Left ventricle myocardium superior (tissue), 1 donor: ENCODE measurements at regions not wholly inside any gene's neighbourhood (a gene's known extent, or its start where the extent isn't known, plus 50 kb on each side); places are given as distances from the start of the nearest gene placed in this dataset.
"Not testable (repeated sequence)": the region's sequence is repeated elsewhere in the genome, so short reads cannot be mapped to it uniquely, and the experiment has no call there.

ENCODE experiments used
- ATAC-seq: fragments of 200-7000 bp; cut with Tn5 transposase; one replicate; pipeline ENCODE4 v1.9.1; 2020; ENCODE audit warnings: mild to moderate bottlenecking, moderate library complexity
- DNase-seq: peaks from one replicate; pipeline ENCODE4 v3.0.0-alpha.2; 2020
- intact Hi-C: fragments of 100-400 bp; cut with micrococcal nuclease; formaldehyde crosslinking; loops from one replicate; pipeline ENCODE4 v1.11.0; 2022
- donor health status: DM: no; HTN: yes; CAD: no; lungs with severe emphysema.

DNA sequence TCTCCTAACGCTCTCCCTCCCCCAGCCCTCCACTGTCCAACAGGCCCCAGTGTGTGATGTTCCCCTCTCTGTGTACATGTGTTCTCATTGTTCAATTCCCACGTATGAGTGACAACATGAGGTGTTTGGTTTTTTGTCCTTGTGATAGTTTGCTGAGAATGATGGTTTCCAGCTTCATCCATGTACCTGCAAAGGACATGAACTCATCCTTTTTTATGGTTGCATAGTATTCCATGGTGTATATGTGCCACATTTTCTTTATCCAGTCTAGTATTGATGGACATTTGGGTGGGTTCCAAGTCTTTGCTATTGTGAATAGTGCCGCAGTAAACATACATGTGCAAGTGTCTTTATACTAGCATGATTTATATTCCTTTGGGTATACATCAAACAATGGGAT is 347.4 kb downstream of the MAGEE1 start:
- DNase-seq, ATAC-seq, intact Hi-C loops: not testable (repeated sequence)

DNA sequence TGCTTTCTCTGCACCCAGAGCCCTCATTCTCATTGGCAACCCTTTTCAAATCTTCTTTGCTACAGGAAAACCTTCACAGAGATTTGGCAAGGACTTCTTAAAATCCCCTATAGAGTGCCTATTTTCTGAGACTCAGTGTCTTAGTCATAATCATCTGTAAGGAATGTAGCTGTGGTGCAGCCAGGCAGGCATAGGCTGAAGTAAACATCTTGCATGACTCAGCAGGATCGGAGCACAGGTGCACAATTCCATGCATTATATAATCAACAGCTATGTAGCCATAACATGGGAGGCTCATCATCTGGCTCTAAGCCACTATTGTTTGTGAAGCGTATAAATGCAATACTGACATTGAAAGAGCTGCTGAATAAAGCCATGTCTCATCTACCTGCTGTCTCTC is 368.8 kb downstream of the MAGEE1 start:
- no peak for DNase-seq
- ATAC-seq: no peak
- intact Hi-C loops: no loop called here

DNA sequence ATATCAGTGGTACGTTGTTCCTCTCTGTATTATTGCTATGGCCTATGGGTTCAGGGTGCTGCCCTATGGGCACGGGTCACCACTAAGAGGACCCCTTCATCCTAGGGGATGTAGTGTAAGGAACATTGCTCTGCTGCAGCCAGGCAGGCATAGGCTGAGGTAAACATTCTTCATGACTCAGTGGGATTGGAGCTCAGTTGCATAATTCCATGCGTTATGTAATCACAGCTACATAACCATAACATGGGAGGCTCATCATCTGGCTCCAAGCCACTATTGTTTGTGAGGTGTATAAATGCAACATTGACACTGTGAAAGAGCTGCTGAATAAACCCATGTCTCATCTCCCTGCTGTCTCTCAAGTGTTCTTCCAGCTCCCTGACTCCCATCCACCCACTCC is 375.2 kb downstream of the MAGEE1 start:
- intact Hi-C loops: no loop called here
- no peak for ATAC-seq
- no peak for DNase-seq

DNA sequence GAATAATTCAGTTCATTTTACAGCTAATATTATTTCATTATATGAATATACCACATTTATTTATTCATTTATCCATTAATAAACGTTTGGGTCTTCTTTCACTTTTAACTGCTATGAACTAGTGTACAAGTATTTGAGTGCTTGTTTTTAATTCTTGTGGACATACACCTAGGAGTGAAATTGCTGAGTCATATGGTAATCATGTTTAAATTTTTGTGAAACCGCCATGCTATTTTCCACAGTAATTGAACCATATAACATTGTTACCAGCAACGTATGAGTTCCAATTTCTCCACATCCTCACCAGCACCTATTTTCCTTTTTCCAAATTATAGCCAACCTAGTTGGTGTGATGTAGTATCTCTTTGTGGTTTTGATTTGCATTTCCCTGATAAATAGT is 388.2 kb downstream of the MAGEE1 start:
- ATAC-seq: no peak

DNA sequence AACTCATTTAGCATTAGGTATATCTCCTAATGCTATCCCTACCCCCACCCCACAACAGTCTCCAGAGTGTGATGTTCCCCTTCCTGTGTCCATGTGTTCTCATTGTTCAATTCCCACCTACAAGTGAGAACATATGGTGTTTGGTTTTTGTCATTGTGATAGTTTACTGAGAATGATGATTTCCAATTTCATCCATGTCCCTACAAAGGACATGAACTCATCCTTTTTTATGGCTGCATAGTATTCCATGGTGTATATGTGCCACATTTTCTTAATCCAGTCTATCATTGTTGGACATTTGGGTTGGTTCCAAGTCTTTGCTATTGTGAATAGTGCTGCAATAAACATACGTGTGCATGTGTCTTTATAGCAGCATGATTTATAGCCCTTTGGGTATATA is 389.8 kb downstream of the MAGEE1 start:
- intact Hi-C loops, ATAC-seq, DNase-seq: not testable (repeated sequence)

More for the DNA sequence above, 388.2 kb downstream of the MAGEE1 start:
- intact Hi-C loops: no loop called here
- DNase-seq: no peak

DNA sequence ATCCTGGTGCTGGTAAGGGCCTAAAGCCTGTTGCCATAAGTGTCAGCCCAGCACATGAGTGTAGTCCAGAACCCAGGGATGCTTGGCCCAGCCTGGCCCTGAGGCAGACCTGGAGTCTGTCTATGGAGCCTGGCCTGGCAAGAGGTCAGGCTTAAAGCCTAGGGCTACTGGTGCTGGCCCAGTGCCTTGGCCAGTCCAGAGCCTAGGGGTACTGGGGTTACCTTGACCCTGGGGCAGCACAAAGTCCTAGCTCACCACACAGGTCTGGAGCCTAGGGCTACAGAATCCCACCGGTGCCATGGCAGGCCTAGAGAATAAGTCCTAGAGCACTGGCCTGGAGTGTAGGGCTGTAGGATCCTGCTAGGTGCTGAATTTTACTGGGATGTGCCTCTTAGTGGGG is 393.8 kb downstream of the MAGEE1 start:
- DNase-seq: no peak
- ATAC-seq: no peak

DNA sequence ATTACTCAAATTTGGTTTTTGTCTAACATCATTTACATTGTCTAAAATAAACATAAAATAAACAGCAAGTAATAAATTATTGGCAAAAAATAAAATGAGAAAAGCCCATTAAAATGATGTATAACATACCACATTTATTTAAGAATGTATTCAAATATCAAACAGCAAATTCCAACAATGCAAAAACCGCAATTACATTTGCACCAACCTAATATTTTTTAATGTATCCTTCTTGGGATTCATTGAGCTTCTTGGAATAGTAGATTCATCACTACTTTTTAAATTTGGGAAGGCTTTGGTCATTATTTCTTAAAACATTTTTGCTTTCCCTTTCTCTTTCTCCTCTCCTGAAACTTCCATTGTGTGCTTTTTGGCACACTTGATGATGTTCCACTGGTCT is 400.2 kb downstream of the MAGEE1 start:
- ATAC-seq (no peak), DNase-seq (no peak)
- intact Hi-C loops: no loop called here

More for the DNA sequence above, 393.8 kb downstream of the MAGEE1 start:
- intact Hi-C loops: no loop called here

DNA sequence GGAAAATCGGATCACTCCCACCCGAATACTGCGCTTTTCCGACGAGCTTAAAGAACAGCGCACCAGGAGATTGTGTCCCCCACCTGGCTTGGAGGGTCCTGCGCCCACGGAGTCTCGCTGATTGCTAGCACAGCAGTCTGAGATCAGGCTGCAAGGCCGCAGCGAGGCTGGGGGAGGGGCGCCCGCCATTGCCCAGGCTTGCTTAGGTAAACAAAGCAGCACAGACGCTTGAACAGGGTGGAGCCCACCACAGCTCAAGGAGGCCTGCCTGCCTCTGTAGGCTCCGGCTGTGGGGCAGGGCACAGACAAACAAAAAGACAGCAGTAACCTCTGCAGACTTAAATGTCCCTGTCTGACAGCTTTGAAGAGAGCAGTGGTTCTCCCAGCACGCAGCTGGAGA is 413.4 kb downstream of the MAGEE1 start:
- DNase-seq, ATAC-seq, intact Hi-C loops: not testable (repeated sequence)

DNA sequence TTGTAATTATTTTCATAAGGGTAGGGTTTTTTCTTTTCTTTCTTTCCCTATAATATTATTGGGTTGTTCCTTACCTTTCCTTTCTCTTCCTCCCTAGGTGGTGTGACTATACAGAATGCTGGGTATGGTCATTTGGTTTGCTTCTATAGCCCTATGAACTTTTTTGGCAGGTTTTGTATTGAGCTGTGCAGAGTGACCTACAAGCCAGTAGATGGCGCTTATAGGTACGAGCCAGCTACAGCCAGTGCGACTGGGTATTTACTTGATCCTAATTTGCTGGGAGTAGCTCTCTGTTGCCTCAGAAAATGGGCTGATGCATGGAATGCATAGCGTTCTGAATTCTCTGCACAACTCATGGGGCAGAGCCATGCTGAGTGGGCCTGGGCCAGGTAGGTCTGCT is 423.3 kb downstream of the MAGEE1 start:
- DNase-seq (no peak), ATAC-seq (no peak)
- intact Hi-C loops: no loop called here

DNA sequence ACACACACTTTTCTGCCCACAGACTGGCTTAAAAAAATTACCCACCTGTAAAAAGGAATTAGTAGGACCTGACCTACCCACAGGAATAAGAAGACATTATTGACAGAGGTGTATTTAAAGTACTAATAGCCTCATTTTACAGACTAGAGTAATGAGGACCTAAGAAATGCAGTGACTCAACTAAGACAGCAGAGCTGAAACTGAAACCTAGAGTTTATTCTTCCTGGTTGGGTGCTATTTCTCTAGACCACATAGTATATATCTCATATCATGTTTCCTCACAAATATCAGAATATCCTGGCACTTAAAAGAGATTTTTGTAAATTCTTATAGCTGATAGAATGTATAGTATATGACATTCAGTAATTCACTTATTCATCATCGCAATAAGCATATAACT is 435.0 kb downstream of the MAGEE1 start:
- DNase-seq (no peak), ATAC-seq (no peak)
- intact Hi-C loops: no loop called here

DNA sequence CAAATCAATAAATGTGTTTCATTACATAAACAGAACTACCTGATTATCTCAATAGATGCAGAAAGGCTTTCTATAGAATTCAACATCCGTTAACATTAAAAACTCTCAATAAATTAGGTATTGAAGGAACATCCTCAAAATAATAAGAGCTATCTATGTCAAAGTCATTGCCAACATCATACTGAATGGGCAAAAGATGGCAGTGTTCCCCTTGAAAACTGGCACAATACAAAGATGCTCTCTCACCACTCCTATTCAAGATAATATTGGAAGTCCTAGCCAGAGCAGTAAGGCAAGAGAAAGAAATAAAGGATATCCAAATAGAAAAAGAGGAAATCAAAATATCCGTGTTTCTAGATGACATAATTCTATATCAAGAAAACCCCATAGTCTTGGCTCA is 466.4 kb downstream of the MAGEE1 start:
- intact Hi-C loops: no loop called here
- ATAC-seq: no peak
- DNase-seq: no peak

DNA sequence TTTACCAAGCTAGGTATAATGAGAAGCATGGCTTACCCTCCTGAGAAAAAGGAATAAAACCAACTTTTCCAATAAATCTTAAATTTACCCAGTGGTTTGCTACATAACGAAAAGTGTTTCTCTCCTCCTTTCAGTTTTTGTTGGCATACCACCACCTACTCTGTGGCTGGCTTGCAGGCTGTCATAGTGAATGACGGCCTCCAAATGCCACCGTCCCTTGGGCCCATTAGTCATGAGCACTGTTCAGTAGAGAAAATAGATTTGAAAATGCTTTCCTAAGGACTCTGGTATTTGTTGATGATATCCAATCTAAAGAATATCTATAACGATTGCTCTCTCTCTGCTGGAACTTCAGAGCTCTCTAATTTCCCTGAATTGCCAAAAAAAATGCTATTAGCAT is 488.3 kb downstream of the MAGEE1 start:
- no peak for ATAC-seq
- DNase-seq: no peak
- intact Hi-C loops: no loop called here

DNA sequence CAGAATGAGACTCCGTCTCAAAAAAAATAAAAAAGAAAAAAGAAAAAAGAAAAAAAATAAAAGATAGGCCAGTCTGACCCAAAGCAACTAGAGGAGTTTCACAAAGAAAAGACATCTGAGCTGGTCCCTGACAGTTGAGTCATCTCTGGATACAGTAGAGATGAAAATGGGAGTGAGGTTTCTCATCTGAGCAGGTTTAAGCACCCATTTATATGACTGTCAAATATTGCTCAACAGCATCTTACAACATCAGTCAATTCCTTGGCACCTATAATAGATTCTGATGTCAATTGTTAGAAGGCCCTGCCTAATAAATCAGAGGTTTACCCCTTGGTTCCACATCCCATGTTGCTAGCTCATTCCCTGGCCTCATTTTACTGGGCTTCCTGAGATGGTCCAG is 490.5 kb downstream of the MAGEE1 start:
- no peak for DNase-seq
- intact Hi-C loops: no loop called here
- ATAC-seq: no peak

DNA sequence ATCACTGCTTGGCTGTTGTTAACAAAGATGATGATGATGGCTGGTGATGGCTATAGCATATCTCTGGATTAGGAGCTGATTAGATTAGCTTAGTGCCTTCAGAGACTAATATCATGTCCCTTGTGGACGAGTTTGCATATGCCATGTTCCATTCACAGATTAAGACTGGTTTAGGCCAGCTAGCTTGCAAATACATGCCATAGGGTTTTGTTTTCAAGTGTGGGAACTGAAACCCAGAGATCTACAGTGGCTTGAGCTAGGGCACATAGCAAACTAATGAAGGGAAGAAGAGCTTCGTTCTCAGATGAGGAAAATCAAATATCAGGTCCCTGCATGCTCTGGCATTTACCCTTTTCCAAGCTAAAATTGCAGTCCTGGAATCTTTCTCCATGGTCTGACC is 492.3 kb downstream of the MAGEE1 start:
- DNase-seq (no peak), ATAC-seq (no peak)
- intact Hi-C loops: no loop called here

DNA sequence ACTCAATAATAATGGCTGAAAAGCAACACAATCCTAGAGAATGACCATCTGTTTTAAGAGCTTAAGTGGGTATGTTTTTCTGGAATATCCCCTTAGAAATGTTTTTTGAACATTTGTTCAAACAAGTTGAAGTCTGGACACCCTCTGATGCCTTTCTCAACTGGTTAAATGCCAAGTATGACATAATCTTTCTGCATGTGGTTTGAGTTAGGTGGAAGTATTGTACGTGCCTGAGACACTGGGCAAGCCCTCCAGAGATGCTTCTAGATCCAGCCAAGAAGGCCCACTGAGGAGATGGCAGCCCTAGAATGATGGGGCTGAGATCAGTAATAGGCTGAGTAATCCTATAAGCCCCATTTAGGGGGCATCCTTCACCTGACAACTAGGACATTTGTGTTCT is 493.1 kb downstream of the MAGEE1 start:
- ATAC-seq: no peak
- DNase-seq: no peak
- intact Hi-C loops: no loop called here

DNA sequence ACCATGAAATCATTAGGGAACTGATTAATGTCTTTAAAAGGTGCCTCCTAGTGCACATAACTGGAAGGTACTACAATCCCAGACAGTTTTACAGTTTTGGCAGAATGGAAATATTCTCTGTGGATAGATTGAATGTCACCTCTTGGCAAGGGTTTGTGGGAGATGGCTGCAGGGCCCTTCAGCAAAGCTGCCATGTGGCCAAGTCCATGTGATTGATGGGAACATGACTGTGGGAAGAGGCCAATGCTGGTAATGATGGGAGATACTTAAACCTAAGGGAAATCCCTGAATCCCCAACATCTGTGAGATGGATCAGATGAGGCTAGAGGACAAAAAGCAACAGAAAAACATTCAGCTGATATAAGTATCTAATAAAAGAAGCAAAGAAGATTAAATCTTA is 493.7 kb downstream of the MAGEE1 start:
- intact Hi-C loops: no loop called here
- ATAC-seq (no peak), DNase-seq (no peak)

DNA sequence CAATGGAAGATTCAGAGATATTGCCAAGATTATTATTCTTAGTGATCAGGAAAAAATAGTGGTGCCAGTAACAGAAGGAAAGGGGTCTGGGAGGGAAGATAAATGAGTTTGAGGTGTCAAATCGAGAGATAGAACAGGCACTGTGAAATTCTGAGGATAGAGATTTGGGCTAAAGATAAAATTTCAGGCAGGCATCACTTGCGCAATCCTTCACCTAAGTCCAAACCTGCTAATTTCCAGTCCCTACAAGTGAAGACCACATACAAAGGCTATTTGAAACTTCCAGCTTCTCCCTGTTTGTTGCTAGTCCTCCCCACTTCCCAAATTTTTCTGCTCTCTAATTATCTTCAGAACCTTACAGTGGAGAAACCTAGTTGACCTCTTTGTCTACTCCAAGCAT is 494.6 kb downstream of the MAGEE1 start:
- intact Hi-C loops: no loop called here
- DNase-seq: no peak
- ATAC-seq: no peak

DNA sequence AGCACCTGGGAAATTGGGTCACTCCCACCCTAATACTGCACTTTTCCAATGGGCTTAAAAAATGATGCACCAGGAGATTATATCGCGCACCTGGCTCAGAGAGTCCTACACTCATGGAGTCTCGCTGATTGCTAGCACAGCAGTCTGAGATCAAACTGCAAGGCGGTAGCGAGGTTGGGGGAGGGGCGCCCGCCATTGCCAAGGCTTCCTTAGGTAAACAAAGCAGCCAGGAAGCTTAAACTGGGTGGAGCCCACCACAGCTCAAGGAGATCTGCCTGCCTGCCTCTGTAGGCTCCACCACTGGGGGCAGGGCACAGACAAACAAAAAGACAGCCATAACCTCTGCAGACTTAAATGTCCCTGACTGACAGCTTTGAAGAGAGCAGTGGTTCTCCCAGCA is 497.1 kb downstream of the MAGEE1 start:
- DNase-seq, intact Hi-C loops, ATAC-seq: not testable (repeated sequence)

DNA sequence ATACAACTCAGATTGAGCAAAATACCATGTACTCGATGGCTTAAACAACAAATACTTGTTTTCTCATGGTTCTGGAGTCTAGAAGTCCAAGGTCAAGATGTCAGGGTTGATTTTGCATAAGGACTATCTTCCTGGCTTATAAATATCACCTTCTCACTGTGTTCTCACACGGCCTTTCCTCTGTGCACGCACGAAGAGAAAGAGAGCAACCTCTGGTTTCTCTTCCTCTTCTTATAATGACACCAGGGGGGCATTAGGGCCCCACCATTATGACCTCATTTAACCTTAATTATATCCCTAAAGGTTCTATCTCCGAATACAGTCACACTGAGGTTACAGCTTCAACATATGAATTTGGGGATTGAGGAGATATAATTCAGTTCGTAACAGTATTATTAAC is 504.0 kb downstream of the MAGEE1 start:
- intact Hi-C loops: no loop called here
- DNase-seq: no peak
- ATAC-seq: no peak

DNA sequence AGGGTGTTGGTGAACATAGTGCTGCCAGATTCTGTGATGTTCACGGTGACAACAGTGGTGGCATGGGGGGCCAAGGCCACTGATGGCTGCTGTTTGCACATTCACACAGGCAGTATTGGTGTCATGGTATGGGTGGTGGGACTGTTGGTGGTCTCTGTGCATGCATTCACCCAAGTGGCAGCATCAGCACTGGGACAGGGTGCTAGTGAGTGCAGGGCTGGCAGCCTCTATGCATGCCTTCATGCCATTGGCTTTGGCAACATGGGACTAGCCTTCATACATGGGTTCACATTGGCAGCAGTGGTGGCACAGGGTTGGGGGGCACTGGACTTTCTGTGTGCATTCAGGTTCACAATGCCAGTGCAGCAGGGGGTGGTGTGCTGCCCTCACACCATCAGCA is 489.7 kb upstream of the FGF16 start:
- DNase-seq (no peak), ATAC-seq (no peak)
- intact Hi-C loops: no loop called here

DNA sequence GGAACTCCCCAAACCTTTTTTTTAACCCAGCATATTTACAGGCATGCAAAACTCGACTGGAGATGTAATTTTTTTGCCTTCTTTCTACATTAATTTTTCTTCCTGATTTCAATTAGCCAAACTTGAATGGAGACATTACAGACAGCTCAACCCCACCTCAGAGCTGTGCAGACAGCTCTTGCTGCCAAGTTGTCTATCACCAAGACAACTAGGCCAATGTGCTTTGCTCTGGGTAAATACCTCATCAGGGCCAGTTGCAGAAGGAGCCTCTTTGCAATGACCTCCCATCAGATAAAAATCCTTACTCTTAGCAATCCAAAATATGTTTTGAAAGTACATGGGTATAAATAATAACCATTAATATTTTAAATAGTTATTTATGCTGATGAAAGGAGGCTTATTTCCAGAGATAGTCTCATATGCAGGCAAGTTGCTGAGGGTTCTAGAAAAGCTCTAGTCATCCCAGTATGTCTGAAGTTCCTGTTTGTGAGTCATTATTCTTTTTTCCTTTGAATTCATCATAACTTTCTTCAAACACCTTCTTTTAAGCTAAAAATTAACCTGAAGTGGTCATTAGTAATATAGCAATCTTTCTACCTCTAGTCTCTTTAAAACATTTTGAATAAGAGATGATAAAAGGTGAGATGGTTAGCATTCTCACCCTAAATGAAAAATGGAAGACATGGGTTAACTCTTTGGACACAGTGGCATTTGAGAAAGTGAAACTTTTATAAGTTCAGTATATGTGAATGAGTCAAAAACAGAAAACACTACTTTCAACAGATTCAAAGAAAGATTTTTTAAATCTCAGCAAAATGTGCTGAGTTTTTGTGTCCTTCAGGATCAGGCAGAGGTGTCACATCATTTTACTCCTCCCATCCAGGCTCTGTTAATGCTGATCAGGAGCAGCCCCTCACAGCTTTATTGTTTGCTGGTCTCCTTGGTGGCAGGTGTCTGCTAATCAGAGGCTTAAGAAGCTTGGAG is 475.5 kb upstream of the FGF16 start:
- ATAC-seq (no peak), DNase-seq (no peak)
- intact Hi-C loops: no loop called here
